ENCODE measurements at regions not wholly inside any gene's neighbourhood (a gene's known extent, or its start where the extent isn't known, plus 50 kb on each side); places are given as distances from the start of the nearest gene placed in this dataset.

GRCh38 chr9:31730398-31730797, 654.0 kb upstream of the ACO1 start:
- no peaks in the 10 kb centered on the region for H3K27me3 ChIP-seq (ENCODE audit: control insufficient read depth in 1 of 2, insufficient read depth in 1 of 2, low read length in 2 of 2)
- H3K23ac ChIP-seq (ENCODE audit: low read length in 2 of 2): no peak overlapping the region
- no peaks in the 10 kb centered on the region for H3K36me3 ChIP-seq (ENCODE audit: control insufficient read depth in 1 of 2, insufficient read depth in 2 of 2, low read depth in 1 of 2, low read length in 2 of 2)
- 81% methylated on average over 6 of the region's 6 CpGs for WGBS
- H2AK5ac ChIP-seq (ENCODE audit: low read length, severe bottlenecking): no peak overlapping the region
- H2BK5ac ChIP-seq (ENCODE audit: low read depth, low read length, poor library complexity, severe bottlenecking): no peak overlapping the region
- no peak overlapping the region for H3K9ac ChIP-seq (ENCODE audit: low read length)
- no peak overlapping the region for H3K18ac ChIP-seq (ENCODE audit: low read depth in 1 of 2, low read length in 2 of 2)
- H2AFZ ChIP-seq (ENCODE audit: low read depth, low read length): no peak overlapping the region
- DNase-seq: no peak
- H2BK12ac ChIP-seq (ENCODE audit: low read length in 2 of 2): no peak overlapping the region
- H4K8ac ChIP-seq (ENCODE audit: low read length): no peak overlapping the region
- H3K4me1 ChIP-seq (ENCODE audit: control insufficient read depth, insufficient read depth, low read depth, low read length): peaks cover 1% of the 10 kb centered on the region
- H2BK15ac ChIP-seq (ENCODE audit: low read depth, poor library complexity, severe bottlenecking): no peak overlapping the region
- no peak overlapping the region for H3K27ac ChIP-seq (ENCODE audit: low read length, poor library complexity, severe bottlenecking)
- H4K91ac ChIP-seq (ENCODE audit: low read length): no peak overlapping the region
- no peak overlapping the region for H3K4ac ChIP-seq (ENCODE audit: low read depth in 1 of 2, low read length in 2 of 2)
- H3K4me2 ChIP-seq (ENCODE audit: low read length, poor library complexity, severe bottlenecking): no peak overlapping the region
- H3K9me3 ChIP-seq (ENCODE audit: control insufficient read depth, low read length): no peaks in the 10 kb centered on the region
- no peak overlapping the region for H2BK120ac ChIP-seq (ENCODE audit: low read depth, low read length)
- no peaks in the 10 kb centered on the region for H3K79me1 ChIP-seq (replicated peaks; ENCODE audit: low read length, poor library complexity, severe bottlenecking)
- no peak overlapping the region for H3K4me3 ChIP-seq (ENCODE audit: insufficient read depth in 1 of 2, low read depth in 1 of 2, low read length in 2 of 2)
- no peak overlapping the region for H3K14ac ChIP-seq (ENCODE audit: low read length in 2 of 2)

GRCh38 chr9:31733166-31733565, 651.3 kb upstream of the ACO1 start:
- no peak overlapping the region for H2BK12ac ChIP-seq (ENCODE audit: low read length in 2 of 2)
- H3K4me1 ChIP-seq (ENCODE audit: control insufficient read depth, insufficient read depth, low read depth, low read length): peaks cover 1% of the 10 kb centered on the region
- no peak overlapping the region for H3K14ac ChIP-seq (ENCODE audit: low read length in 2 of 2)
- H3K9me3 ChIP-seq (ENCODE audit: control insufficient read depth, low read length): no peaks in the 10 kb centered on the region
- DNase-seq: no peak
- no peak overlapping the region for H3K4ac ChIP-seq (ENCODE audit: low read depth in 1 of 2, low read length in 2 of 2)
- H3K9ac ChIP-seq (ENCODE audit: low read length): no peak overlapping the region
- H2BK120ac ChIP-seq (ENCODE audit: low read depth, low read length): no peak overlapping the region
- H3K18ac ChIP-seq (ENCODE audit: low read depth in 1 of 2, low read length in 2 of 2): no peak overlapping the region
- WGBS: 33% methylated on average over 2 of the region's 3 CpGs
- no peak overlapping the region for H4K8ac ChIP-seq (ENCODE audit: low read length)
- no peak overlapping the region for H3K4me2 ChIP-seq (ENCODE audit: low read length, poor library complexity, severe bottlenecking)
- H3K36me3 ChIP-seq (ENCODE audit: control insufficient read depth in 1 of 2, insufficient read depth in 2 of 2, low read depth in 1 of 2, low read length in 2 of 2): no peaks in the 10 kb centered on the region
- H3K79me1 ChIP-seq (replicated peaks; ENCODE audit: low read length, poor library complexity, severe bottlenecking): no peaks in the 10 kb centered on the region
- no peak overlapping the region for H4K91ac ChIP-seq (ENCODE audit: low read length)
- no peak overlapping the region for H2BK15ac ChIP-seq (ENCODE audit: low read depth, poor library complexity, severe bottlenecking)
- H3K27me3 ChIP-seq (ENCODE audit: control insufficient read depth in 1 of 2, insufficient read depth in 1 of 2, low read length in 2 of 2): no peaks in the 10 kb centered on the region
- no peak overlapping the region for H2BK5ac ChIP-seq (ENCODE audit: low read depth, low read length, poor library complexity, severe bottlenecking)
- no peak overlapping the region for H3K4me3 ChIP-seq (ENCODE audit: insufficient read depth in 1 of 2, low read depth in 1 of 2, low read length in 2 of 2)
- no peak overlapping the region for H3K27ac ChIP-seq (ENCODE audit: low read length, poor library complexity, severe bottlenecking)
- no peak overlapping the region for H3K23ac ChIP-seq (ENCODE audit: low read length in 2 of 2)
- H2AFZ ChIP-seq (ENCODE audit: low read depth, low read length): no peak overlapping the region
- no peak overlapping the region for H2AK5ac ChIP-seq (ENCODE audit: low read length, severe bottlenecking)

- Histone ChIP-seq H4K91ac (ENCODE audit: low read length) (no peak overlapping the region), H3K4ac (ENCODE audit: low read depth in 1 of 2, low read length in 2 of 2) (no peak overlapping the region), H3K27me3 (ENCODE audit: control insufficient read depth in 1 of 2, insufficient read depth in 1 of 2, low read length in 2 of 2) (no peaks in the 10 kb centered on the region), H3K9me3 (ENCODE audit: control insufficient read depth, low read length) (no peaks in the 10 kb centered on the region), H2BK120ac (ENCODE audit: low read depth, low read length) (no peak overlapping the region), H3K9ac (ENCODE audit: low read length) (no peak overlapping the region), H3K18ac (ENCODE audit: low read depth in 1 of 2, low read length in 2 of 2) (no peak overlapping the region), H3K4me1 (ENCODE audit: control insufficient read depth, insufficient read depth, low read depth, low read length) (no peaks in the 10 kb centered on the region), H3K14ac (ENCODE audit: low read length in 2 of 2) (no peak overlapping the region), H2BK15ac (ENCODE audit: low read depth, poor library complexity, severe bottlenecking) (no peak overlapping the region), H3K4me2 (ENCODE audit: low read length, poor library complexity, severe bottlenecking) (no peak overlapping the region), H2AFZ (ENCODE audit: low read depth, low read length) (no peak overlapping the region), H3K36me3 (ENCODE audit: control insufficient read depth in 1 of 2, insufficient read depth in 2 of 2, low read depth in 1 of 2, low read length in 2 of 2) (no peaks in the 10 kb centered on the region), H4K8ac (ENCODE audit: low read length) (no peak overlapping the region), H3K79me1 (replicated peaks; ENCODE audit: low read length, poor library complexity, severe bottlenecking) (no peaks in the 10 kb centered on the region), H3K27ac (ENCODE audit: low read length, poor library complexity, severe bottlenecking) (no peak overlapping the region), H2BK12ac (ENCODE audit: low read length in 2 of 2) (no peak overlapping the region), H2BK5ac (ENCODE audit: low read depth, low read length, poor library complexity, severe bottlenecking) (no peak overlapping the region), H3K23ac (ENCODE audit: low read length in 2 of 2) (no peak overlapping the region), H2AK5ac (ENCODE audit: low read length, severe bottlenecking) (no peak overlapping the region), H3K4me3 (ENCODE audit: insufficient read depth in 1 of 2, low read depth in 1 of 2, low read length in 2 of 2) (no peak overlapping the region)
- WGBS: 100% methylated on average over 1 of the region's 1 CpG
- no peak for DNase-seq
Observed at GRCh38 chr9:31736581-31737179, 647.8 kb upstream of the ACO1 start.

GRCh38 chr9:31740705-31741104, 643.7 kb upstream of the ACO1 start:
- no peak overlapping the region for H2AK5ac ChIP-seq (ENCODE audit: low read length, severe bottlenecking)
- H2BK12ac ChIP-seq (ENCODE audit: low read length in 2 of 2): no peak overlapping the region
- H3K4me2 ChIP-seq (ENCODE audit: low read length, poor library complexity, severe bottlenecking): no peak overlapping the region
- no peak for DNase-seq
- H4K8ac ChIP-seq (ENCODE audit: low read length): no peak overlapping the region
- H3K14ac ChIP-seq (ENCODE audit: low read length in 2 of 2): no peak overlapping the region
- H4K91ac ChIP-seq (ENCODE audit: low read length): no peak overlapping the region
- H3K79me1 ChIP-seq (replicated peaks; ENCODE audit: low read length, poor library complexity, severe bottlenecking): no peaks in the 10 kb centered on the region
- no peak overlapping the region for H3K18ac ChIP-seq (ENCODE audit: low read depth in 1 of 2, low read length in 2 of 2)
- no peak overlapping the region for H3K27ac ChIP-seq (ENCODE audit: low read length, poor library complexity, severe bottlenecking)
- H3K9ac ChIP-seq (ENCODE audit: low read length): no peak overlapping the region
- no peak overlapping the region for H3K4ac ChIP-seq (ENCODE audit: low read depth in 1 of 2, low read length in 2 of 2)
- no peak overlapping the region for H2BK120ac ChIP-seq (ENCODE audit: low read depth, low read length)
- WGBS: 67% methylated on average over 1 of the region's 1 CpG
- H2BK15ac ChIP-seq (ENCODE audit: low read depth, poor library complexity, severe bottlenecking): no peak overlapping the region
- H3K9me3 ChIP-seq (ENCODE audit: control insufficient read depth, low read length): no peaks in the 10 kb centered on the region
- H3K27me3 ChIP-seq (ENCODE audit: control insufficient read depth in 1 of 2, insufficient read depth in 1 of 2, low read length in 2 of 2): no peaks in the 10 kb centered on the region
- no peak overlapping the region for H2AFZ ChIP-seq (ENCODE audit: low read depth, low read length)
- H3K36me3 ChIP-seq (ENCODE audit: control insufficient read depth in 1 of 2, insufficient read depth in 2 of 2, low read depth in 1 of 2, low read length in 2 of 2): no peaks in the 10 kb centered on the region
- no peak overlapping the region for H3K4me3 ChIP-seq (ENCODE audit: insufficient read depth in 1 of 2, low read depth in 1 of 2, low read length in 2 of 2)
- no peak overlapping the region for H3K23ac ChIP-seq (ENCODE audit: low read length in 2 of 2)
- no peaks in the 10 kb centered on the region for H3K4me1 ChIP-seq (ENCODE audit: control insufficient read depth, insufficient read depth, low read depth, low read length)
- H2BK5ac ChIP-seq (ENCODE audit: low read depth, low read length, poor library complexity, severe bottlenecking): no peak overlapping the region
